Colonic mucosa (tissue), 4 donors: ENCODE measurements at regions not wholly inside any gene's neighbourhood (a gene's known extent, or its start where the extent isn't known, plus 50 kb on each side); places are given as distances from the start of the nearest gene placed in this dataset.
"Not testable (repeated sequence)": the region's sequence is repeated elsewhere in the genome, so short reads cannot be mapped to it uniquely, and the experiment has no call there.

Experiments used
- DNase-seq: peaks from one replicate; pipeline ENCODE4 v3.0.0-alpha.2; 2020
- H3K27ac ChIP-seq: fragments of 200-600 bp; one replicate; pipeline ENCODE4 v1.8.0; 2021
- H3K27me3 ChIP-seq: fragments of 200-600 bp; one replicate; pipeline ENCODE4 v1.8.0; 2021
- H3K36me3 ChIP-seq: fragments of 200-600 bp; one replicate; pipeline ENCODE4 v1.8.0; 2021
- H3K4me1 ChIP-seq: fragments of 200-600 bp; one replicate; pipeline ENCODE4 v1.8.0; 2021; ENCODE audit warnings: mild to moderate bottlenecking
- H3K4me3 ChIP-seq: fragments of 200-600 bp; one replicate; pipeline ENCODE4 v1.8.0; 2021
- H3K9ac ChIP-seq, 2 donors: one replicate each; pipeline ENCODE4 v1.7.0; 2013; ENCODE audit warnings: control low read depth in 2 of 2, low read depth in 2 of 2, low read length in 2 of 2
- H3K9me3 ChIP-seq: fragments of 200-600 bp; one replicate; pipeline ENCODE4 v1.8.0; 2021
- CTCF ChIP-seq: fragments of 200-600 bp; IDR thresholded peaks from one replicate; pipeline ENCODE4 v1.8.0; 2022; ENCODE audit warnings: antibody characterized with exemption, mild to moderate bottlenecking
- intact Hi-C: fragments of 100-400 bp; cut with DNase I; formaldehyde crosslinking; loops from one replicate; pipeline ENCODE4 v1.14.1; 2022
- donor health status: healthy.
- donor health status: DM: no; HTN: no; CAD: no.
- donor health status: DM: no; HTN: no; CAD: no.

- no peak overlapping the region for H3K9ac ChIP-seq
- DNase-seq = no peak
- no peaks in the 10 kb centered on the region for H3K27me3 ChIP-seq
- no peaks in the 10 kb centered on the region for H3K9me3 ChIP-seq
- no peaks in the 10 kb centered on the region for H3K4me1 ChIP-seq
- TF ChIP-seq CTCF = no peak
- no peaks in the 10 kb centered on the region for H3K36me3 ChIP-seq
- no peak overlapping the region for H3K4me3 ChIP-seq
- H3K27ac ChIP-seq = no peak overlapping the region
- intact Hi-C loops = no loop called here
These were observed 63.0 kb upstream of the MKI67 start for GRCh38 chr10:128189176-128189575.

GRCh38 chr10:128191847-128192246 is 65.6 kb upstream of the MKI67 start:
- peak; percentile 24 for DNase-seq
- no peaks in the 10 kb centered on the region for H3K9me3 ChIP-seq
- no peak overlapping the region for H3K9ac ChIP-seq
- no peaks in the 10 kb centered on the region for H3K36me3 ChIP-seq
- TF ChIP-seq CTCF = no peak
- intact Hi-C loops = no loop called here
- no peak overlapping the region for H3K4me3 ChIP-seq
- no peaks in the 10 kb centered on the region for H3K27me3 ChIP-seq
- no peak overlapping the region for H3K27ac ChIP-seq
- no peaks in the 10 kb centered on the region for H3K4me1 ChIP-seq

- H3K4me3 ChIP-seq, H3K36me3 ChIP-seq, H3K27me3 ChIP-seq, H3K9ac ChIP-seq, H3K27ac ChIP-seq, intact Hi-C loops, H3K9me3 ChIP-seq, DNase-seq, H3K4me1 ChIP-seq: not testable (repeated sequence)
These were observed 75.6 kb upstream of the MKI67 start for GRCh38 chr10:128201826-128202225.

GRCh38 chr10:128203028-128203427 is 76.8 kb upstream of the MKI67 start:
- Histone ChIP-seq H3K36me3 (no peaks in the 10 kb centered on the region), H3K9me3 (no peaks in the 10 kb centered on the region), H3K27ac (no peak overlapping the region), H3K9ac (no peak overlapping the region), H3K27me3 (no peaks in the 10 kb centered on the region), H3K4me3 (no peak overlapping the region), H3K4me1 (no peaks in the 10 kb centered on the region)
- no peak for DNase-seq
- TF ChIP-seq CTCF = no peak
- intact Hi-C loops = no loop called here

- H3K27ac ChIP-seq, H3K9me3 ChIP-seq, H3K27me3 ChIP-seq, intact Hi-C loops, H3K4me3 ChIP-seq, DNase-seq, H3K4me1 ChIP-seq, H3K9ac ChIP-seq, H3K36me3 ChIP-seq: not testable (repeated sequence)
These were observed 79.4 kb upstream of the MKI67 start for GRCh38 chr10:128205591-128205990.

GRCh38 chr10:128206676-128207075 is 80.5 kb upstream of the MKI67 start:
- intact Hi-C loops = no loop called here
- no peak overlapping the region for H3K9ac ChIP-seq
- DNase-seq = no peak

More at GRCh38 chr10:128206676-128207075, 80.5 kb upstream of the MKI67 start:
- Histone ChIP-seq H3K4me3 (no peak overlapping the region), H3K9me3 (no peaks in the 10 kb centered on the region), H3K36me3 (no peaks in the 10 kb centered on the region), H3K4me1 (peaks cover 3% of the 10 kb centered on the region), H3K27ac (no peak overlapping the region), H3K27me3 (no peaks in the 10 kb centered on the region)
- no peak for TF ChIP-seq CTCF
